T-helper 2 cell treated with Interferon-gamma antibody and Interleukin-4, amounts not matched to agents 5 μg/mL and 100 μg/mL, for 36 hours (primary cell): ENCODE measurements at regions not wholly inside any gene's neighbourhood (a gene's known extent, or its start where the extent isn't known, plus 50 kb on each side); places are given as distances from the start of the nearest gene placed in this dataset.

Experiments
- DNase-seq: peaks from one replicate; pipeline ENCODE4 v3.0.0; 2021; ENCODE audit warnings: low spot score
- H3K27ac Mint-ChIP-seq: one replicate; pipeline ENCODE4 v1.8.0; 2021; ENCODE audit warnings: mild to moderate bottlenecking, mixed read lengths
- H3K27me3 Mint-ChIP-seq: one replicate; pipeline ENCODE4 v1.8.0; 2021; ENCODE audit warnings: low read depth, mixed read lengths
- H3K36me3 Mint-ChIP-seq: one replicate; pipeline ENCODE4 v1.8.0; 2021; ENCODE audit warnings: low read depth, mixed read lengths
- H3K4me1 Mint-ChIP-seq: one replicate; pipeline ENCODE4 v1.8.0; 2021; ENCODE audit warnings: low read depth, mixed read lengths
- H3K4me3 Mint-ChIP-seq: one replicate; pipeline ENCODE4 v1.8.0; 2022; ENCODE audit warnings: mild to moderate bottlenecking, moderate library complexity, mixed read lengths
- H3K9me3 Mint-ChIP-seq: one replicate; pipeline ENCODE4 v1.8.0; 2021; ENCODE audit warnings: mixed read lengths

DNA sequence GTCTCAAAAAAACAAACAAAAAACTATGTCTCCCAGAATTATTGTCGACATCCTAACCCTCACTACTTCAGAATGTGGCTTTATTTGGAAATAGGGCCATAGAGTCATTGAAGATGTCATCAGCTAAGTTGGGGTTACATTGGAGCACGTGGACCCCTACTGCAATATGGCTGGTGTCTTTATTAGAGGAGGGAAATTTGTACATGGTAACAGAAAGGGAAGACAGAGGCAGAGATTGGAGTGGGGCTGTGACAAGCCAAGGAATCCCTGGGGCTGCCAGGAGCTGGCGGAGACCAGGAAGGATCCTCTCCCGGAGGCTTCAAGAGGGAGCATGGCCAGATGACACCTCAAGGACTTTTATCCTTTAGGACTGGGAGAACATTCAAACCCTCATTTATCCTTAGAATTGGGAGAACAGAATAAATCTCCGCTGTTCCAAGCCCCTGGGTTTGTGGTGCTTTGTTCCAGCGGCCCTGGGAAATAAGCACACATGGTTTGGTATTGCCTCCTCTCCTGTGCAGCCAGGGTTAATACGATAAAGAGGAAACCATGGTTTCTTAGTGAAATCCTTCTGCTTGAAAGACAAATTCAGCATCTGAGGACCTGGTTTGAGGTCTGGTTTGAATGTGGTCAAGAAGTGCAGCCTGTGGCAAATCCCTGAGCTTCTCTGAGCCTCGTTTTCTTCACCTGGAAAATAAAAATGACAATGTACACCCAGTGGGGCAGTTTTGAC is 184.7 kb downstream of the MYCN start:
- Mint-ChIP-seq H3K4me1 (no peaks in the 10 kb centered on the region), H3K4me3 (no peak overlapping the region), H3K27ac (no peak overlapping the region), H3K9me3 (peaks cover 4% of the 10 kb centered on the region), H3K36me3 (no peaks in the 10 kb centered on the region), H3K27me3 (no peaks in the 10 kb centered on the region)
- DNase-seq = no peak

DNA sequence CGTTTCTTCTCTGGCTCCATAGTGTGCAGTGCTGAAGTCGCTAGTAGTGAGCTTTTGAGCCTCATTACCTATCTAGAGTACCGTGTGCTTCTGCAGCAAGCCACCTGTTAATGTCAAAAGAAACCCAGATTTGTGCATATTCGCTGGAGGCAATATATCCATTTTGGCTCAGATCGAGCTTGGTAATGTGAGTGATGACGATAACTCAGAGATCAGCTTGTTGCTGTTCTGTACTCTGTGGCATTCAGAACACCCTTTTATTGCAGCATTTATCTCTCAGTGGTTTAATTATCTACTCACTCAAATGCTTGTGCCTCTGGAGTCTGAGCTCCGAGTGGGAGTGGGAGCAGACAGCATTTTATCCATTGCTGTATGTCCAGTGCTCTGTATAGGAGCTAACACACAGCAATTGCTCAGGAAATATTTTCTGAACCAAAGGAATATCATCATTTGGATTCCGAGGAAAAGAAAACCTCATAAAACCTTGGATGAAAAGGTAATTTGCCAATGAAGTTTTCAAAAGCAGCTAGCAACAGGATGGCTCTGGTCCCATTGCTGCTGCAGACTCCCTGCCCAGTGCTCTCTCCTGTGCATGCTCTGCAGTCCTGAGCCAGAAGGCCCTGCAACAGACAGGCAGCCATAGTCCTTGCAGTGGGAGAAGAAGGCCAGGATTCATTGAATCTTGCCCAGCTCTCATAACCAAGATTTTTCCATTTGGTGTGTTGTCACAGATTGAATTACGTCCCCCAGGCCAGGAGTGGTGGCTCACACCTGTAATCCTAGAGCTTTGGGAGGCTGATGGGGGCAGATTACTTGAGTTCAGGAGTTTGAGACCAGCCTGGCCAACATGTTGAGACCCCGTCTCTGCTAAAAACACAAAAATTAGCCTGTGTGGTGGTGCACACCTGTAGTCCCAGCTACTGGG is 183.8 kb downstream of the MYCN start:
- Mint-ChIP-seq H3K27me3 (no peaks in the 10 kb centered on the region), H3K4me3 (no peak overlapping the region), H3K27ac (no peak overlapping the region), H3K36me3 (no peaks in the 10 kb centered on the region), H3K9me3 (peaks cover 4% of the 10 kb centered on the region), H3K4me1 (no peaks in the 10 kb centered on the region)
- DNase-seq = no peak

DNA sequence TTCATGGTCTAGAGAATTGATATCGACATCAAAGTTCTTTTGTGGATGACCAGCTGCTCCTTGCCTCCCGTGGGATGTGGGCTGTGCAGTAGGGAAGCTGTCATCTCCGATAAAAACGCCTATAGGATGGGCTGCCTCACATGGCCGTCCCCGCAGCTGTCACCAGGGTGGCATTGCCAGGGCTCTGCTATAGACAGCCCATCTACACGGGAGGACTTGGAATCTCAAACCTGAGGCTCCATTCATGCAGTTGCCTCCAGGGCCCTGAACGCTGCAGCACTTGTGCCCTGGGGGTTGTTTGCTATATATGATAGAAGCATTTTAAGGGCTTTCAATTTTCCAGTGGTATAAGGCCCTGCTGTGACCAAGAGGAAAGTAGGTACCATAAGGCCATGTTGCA is 183.1 kb downstream of the MYCN start:
- H3K36me3 Mint-ChIP-seq = no peaks in the 10 kb centered on the region
- H3K9me3 Mint-ChIP-seq = peaks cover 4% of the 10 kb centered on the region
- no peaks in the 10 kb centered on the region for H3K27me3 Mint-ChIP-seq
- no peaks in the 10 kb centered on the region for H3K4me1 Mint-ChIP-seq
- no peak overlapping the region for H3K4me3 Mint-ChIP-seq
- H3K27ac Mint-ChIP-seq = no peak overlapping the region
- no peak for DNase-seq

DNA sequence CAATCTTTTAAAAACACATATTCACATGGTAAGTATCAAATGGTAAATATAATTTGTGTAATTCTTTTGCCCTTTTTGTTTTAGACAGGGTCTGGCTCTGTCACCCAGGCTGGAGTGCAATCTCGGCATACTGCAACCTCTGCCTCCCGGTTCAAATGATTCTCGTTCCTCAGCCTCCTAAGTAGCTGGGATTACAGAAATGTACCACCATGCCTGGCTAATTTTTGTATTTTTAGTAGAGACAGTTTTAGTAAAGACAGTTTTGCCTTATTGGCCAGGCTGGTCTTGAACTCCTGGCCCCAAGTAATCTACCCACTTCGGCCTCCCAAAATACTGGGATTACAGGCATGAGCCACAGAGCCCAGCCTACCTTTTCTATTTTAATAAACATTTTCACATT is 182.2 kb downstream of the MYCN start:
- no peaks in the 10 kb centered on the region for H3K27me3 Mint-ChIP-seq
- H3K9me3 Mint-ChIP-seq = peaks cover 4% of the 10 kb centered on the region
- H3K4me3 Mint-ChIP-seq = no peak overlapping the region
- H3K27ac Mint-ChIP-seq = no peak overlapping the region
- H3K36me3 Mint-ChIP-seq = no peaks in the 10 kb centered on the region
- no peak for DNase-seq
- no peaks in the 10 kb centered on the region for H3K4me1 Mint-ChIP-seq

DNA sequence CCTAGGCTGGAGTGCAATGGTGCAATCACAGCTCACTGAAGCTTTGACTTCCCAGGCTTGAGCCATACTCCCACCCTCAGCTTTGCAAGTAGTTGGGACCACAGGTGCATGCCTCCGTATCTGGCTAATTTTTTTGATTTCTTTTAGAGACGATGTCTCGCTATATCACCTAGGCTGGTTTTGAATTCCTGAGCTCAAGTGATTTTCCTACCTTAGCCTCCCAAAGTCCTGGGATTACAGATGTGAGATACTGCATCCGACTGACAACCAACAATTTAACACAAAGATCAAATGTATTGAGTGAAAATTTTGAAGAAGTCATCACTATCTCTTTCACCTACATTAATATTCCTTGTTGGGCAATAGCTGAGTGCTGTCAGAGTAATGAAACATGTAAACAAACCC is 181.6 kb downstream of the MYCN start:
- no peaks in the 10 kb centered on the region for H3K27me3 Mint-ChIP-seq
- H3K36me3 Mint-ChIP-seq = no peaks in the 10 kb centered on the region
- peaks cover 4% of the 10 kb centered on the region for H3K9me3 Mint-ChIP-seq

DNA sequence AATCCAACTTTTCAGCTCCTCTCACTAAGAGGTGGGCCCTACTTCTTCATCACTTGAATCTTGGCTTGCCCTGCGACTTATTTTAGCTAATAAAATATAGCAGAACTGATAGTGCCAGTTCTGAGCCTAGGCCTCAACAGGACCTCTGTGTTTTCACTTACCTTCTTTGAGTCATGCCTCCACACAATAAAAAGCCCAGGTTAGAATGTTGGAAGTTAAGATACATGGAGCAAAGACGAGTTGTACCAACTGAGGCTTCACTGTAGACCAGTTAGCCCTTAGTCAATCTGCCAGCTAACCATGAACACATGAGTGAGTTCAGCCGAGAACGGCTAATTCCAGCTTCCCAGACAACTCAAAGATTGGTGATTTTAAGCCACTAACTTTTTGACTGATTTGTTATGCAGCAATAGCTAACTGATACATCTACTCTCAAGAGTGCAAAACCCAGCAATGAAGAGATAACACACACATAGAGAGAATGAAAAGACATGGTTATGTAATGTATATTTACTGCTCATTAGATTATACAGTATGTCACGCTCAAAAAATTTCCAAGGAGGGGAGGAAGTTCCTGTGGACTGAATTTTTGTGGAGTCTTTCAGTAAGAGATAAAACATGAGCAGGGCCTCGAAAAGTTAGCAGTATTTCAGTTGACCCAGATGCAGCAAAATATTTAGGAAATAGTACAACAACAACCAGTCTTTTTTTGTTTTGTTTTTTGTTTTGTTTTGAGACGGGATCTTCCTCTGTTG is 181.1 kb downstream of the MYCN start:
- H3K36me3 Mint-ChIP-seq = no peaks in the 10 kb centered on the region
- no peaks in the 10 kb centered on the region for H3K4me1 Mint-ChIP-seq
- H3K4me3 Mint-ChIP-seq = no peak overlapping the region
- no peak overlapping the region for H3K27ac Mint-ChIP-seq
- DNase-seq = no peak
- H3K9me3 Mint-ChIP-seq = peaks cover 4% of the 10 kb centered on the region
- H3K27me3 Mint-ChIP-seq = no peaks in the 10 kb centered on the region

More for the DNA sequence above, 181.6 kb downstream of the MYCN start:
- Mint-ChIP-seq H3K4me3 (no peak overlapping the region), H3K4me1 (no peaks in the 10 kb centered on the region), H3K27ac (no peak overlapping the region)
- DNase-seq = no peak

DNA sequence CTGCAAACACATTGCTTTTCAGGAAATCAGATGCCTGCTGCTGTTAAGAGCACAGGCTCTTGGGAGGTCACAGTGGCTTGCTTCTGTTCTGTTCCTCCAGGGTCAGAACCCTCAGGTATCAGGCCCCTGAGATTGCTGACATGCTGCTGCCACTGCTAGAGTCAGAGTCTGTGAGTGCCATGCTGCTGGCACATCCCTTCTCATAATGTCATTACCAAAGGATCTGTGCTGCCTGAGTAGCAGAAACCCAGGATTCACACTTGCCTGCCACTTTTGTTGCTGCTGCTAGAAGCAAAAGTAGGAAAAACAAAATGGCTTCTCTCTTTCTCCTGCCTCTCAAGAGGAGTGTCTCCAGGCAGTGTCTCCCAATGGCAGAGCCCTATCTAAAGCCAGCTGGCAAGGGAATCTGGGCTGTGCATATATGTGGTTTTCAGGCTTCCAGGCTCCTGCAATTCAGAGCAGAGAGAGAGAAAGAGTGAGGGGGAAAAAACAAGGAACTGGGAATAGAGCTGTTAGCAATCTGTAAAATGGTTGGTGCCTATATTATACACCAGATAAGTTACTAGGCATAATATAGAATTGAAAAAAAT is 180.3 kb downstream of the MYCN start:
- H3K27me3 Mint-ChIP-seq = no peaks in the 10 kb centered on the region
- no peaks in the 10 kb centered on the region for H3K36me3 Mint-ChIP-seq
- no peaks in the 10 kb centered on the region for H3K4me1 Mint-ChIP-seq
- no peak overlapping the region for H3K4me3 Mint-ChIP-seq
- DNase-seq = no peak
- peaks cover 4% of the 10 kb centered on the region for H3K9me3 Mint-ChIP-seq
- no peak overlapping the region for H3K27ac Mint-ChIP-seq

DNA sequence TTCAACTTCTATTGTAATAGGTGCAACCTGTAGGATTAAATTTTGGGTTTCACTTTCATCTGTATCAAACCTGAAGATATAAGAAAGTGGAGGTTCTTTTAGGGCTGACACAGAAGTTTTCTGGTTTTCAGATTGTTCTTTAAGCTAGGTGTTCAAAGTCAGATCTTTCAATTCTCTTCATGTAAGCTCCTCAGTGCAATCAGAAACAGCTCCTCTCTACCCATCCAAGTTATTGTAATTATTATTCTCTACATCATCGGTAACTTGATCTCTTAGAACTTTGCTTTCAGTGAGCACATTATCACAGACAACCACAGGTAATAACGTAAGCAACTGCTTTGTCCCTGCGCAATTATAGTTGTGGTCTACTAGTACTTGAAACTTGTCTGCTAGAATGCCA is 179.4 kb downstream of the MYCN start:
- H3K27ac Mint-ChIP-seq = no peak overlapping the region

DNA sequence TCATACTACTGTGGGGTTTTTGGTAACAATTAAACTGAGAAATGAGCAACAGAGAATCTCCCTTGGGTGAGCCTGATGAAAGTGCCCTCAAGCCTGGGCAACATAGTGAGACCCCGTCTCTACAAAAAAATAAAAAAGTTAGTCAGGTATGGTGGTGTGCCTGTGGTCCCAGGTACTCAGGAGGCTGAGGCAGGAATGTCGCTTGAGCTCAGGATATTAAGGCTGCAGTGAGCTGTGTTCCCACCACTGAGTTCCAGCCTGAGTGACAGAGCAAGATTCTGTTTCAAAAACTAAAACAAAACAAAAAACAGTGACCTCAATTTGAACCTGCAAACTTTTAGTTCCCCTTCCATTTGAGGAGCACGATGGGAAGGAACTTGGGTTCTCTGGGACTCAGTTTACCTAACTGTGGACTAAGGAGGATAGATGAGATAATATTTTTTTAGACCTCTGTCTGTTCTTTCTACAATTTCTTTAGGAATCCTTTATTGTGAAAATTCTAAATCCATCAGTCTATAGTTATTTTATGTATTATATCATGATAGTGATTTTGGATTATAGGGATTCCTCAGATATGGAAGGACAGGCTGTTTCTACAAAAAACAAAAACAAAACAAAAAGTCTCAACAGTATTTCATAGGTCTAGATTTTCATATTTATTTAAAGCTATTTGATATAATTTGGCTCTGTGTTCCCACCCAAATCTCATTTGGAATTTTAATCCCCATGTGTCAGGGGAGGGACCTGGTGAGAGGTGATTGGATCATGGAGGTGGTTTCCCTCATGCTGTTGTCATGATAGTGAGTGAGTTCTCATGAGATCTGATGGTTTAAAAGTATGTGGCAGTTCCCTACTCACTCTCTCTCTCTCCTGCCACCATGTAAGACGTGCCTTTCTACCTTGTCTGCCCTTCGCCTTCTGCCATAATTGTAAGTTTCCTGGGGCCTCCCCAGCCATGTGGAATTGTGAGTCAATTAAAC is 178.6 kb downstream of the MYCN start:
- no peak for DNase-seq
- Mint-ChIP-seq H3K27me3 (no peaks in the 10 kb centered on the region), H3K36me3 (no peaks in the 10 kb centered on the region), H3K27ac (no peak overlapping the region), H3K4me3 (no peak overlapping the region), H3K4me1 (no peaks in the 10 kb centered on the region), H3K9me3 (peaks cover 4% of the 10 kb centered on the region)

More for the DNA sequence above, 179.4 kb downstream of the MYCN start:
- Mint-ChIP-seq H3K4me3 (no peak overlapping the region), H3K9me3 (peaks cover 4% of the 10 kb centered on the region), H3K36me3 (no peaks in the 10 kb centered on the region), H3K4me1 (no peaks in the 10 kb centered on the region), H3K27me3 (no peaks in the 10 kb centered on the region)
- no peak for DNase-seq

DNA sequence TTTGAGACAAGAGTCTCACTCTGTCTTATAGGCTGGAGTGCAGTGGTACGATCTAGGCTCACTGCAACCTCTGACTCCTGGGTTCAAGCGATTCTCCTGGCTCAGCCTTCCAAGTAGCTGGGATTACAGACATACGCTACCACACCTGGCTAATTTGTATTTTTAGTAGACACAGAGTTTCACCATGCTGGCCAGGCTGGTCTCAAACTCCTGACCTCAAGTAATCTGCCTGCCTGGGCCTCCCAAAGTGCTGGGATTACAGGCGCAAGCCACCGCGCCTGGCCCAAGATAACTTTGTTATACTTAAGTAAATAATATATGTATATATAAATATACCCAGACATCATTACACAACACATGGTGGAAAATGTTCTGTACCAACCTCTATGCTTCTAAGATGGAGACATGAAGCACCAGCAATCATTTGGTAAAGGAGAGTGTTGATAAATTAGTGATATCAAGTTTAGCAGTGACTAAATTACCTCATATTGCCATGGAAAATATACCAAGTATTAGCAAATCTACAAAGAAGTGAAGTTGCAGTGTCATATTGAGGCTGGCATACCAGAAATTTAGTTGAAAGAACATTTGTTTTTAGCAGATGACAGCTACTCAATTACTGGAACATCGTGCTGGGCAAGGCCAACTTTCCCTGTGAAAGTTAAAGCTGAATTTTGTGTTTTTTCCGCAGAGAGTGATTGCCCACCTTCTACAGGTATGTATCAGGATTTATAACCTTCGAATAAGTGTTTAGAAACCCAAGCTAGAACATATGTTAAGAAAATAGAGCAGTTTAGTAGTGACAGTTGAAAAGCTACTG is 177.7 kb downstream of the MYCN start:
- Mint-ChIP-seq H3K9me3 (peaks cover 4% of the 10 kb centered on the region), H3K36me3 (no peaks in the 10 kb centered on the region), H3K4me1 (no peaks in the 10 kb centered on the region), H3K27ac (no peak overlapping the region), H3K4me3 (no peak overlapping the region), H3K27me3 (no peaks in the 10 kb centered on the region)
- DNase-seq = no peak

DNA sequence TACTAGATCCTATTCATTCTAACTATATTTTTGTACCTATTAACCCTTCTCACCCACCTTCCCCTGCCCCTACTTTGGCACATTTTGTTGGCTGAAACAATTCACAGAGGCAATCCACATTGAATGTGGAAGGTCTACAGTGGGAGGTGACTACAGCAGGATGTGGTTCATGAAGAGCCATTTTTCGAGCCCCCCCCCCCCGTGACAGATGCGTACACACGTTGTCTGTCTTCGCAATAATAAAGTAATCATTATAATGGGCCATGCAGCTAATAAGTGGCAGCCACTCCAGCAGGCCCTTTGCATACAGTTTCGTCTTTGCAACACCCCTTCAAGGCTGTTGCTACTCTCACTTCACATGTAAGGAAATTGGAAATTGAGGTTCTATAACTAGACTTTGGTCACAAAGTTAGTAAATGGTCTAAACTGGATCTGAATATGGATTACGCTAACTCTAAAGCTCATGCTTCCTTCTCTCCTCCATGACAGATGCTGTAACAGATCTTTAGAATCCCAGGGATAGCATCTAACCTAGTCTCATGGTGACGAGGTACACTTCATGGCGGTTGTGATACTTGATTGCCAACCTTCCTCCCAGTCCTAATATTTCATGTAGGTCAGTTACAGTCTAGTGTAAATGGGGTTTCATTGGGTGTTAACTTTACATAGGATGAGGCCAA is 176.8 kb downstream of the MYCN start:
- H3K27ac Mint-ChIP-seq = no peak overlapping the region
- peaks cover 4% of the 10 kb centered on the region for H3K9me3 Mint-ChIP-seq
- H3K4me1 Mint-ChIP-seq = no peaks in the 10 kb centered on the region
- no peak for DNase-seq
- no peaks in the 10 kb centered on the region for H3K27me3 Mint-ChIP-seq
- no peak overlapping the region for H3K4me3 Mint-ChIP-seq
- no peaks in the 10 kb centered on the region for H3K36me3 Mint-ChIP-seq
